ENCODE measurements at regions not wholly inside any gene's neighbourhood (a gene's known extent, or its start where the extent isn't known, plus 50 kb on each side); places are given as distances from the start of the nearest gene placed in this dataset.
A peak's percentile ranks its signal among the peaks of the same experiment; 100 is the strongest.

DNA sequence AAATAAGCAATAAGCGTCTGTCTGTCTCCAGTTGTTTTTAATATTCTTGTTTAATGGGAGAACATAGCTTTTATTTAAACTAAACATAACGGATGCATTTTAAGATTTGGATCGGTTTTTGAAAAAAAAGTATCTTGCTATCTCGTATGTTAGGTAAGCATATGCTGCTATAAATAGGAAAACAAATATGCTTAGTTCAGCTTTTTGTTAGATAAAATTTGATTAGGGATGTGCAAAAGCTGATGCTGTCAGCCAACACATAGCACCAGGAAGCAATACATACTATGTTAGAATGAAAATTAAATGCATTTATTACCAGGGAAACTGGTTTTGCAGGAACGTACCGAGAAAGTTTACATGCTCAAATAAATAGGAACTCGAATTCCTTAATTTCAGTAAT lies 843.1 kb upstream of the WWC1 start:
- no peak for DNase-seq

GRCh38 chr5:167451076-167451475 lies 840.4 kb upstream of the WWC1 start:
- DNase-seq: no peak

DNA sequence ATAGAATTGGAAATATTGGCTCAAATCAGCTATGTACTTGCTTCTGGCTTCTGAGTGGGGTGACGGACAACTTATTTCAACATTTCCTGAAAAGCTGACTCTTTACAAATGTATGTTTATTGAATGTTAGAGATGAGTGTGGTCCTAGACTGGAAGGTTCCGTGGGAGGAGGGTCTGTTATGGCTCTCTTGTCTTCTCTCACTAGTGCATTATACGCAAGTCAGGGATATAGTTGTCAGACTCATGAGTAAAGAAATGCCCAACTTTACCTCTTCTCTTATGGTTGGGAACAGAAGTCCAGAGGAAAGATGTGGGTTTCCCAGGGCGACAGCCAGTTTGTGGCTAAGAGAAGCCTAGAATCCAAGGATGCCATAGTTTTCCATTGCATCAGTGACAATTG lies 839.3 kb upstream of the WWC1 start:
- no peak for DNase-seq

DNA sequence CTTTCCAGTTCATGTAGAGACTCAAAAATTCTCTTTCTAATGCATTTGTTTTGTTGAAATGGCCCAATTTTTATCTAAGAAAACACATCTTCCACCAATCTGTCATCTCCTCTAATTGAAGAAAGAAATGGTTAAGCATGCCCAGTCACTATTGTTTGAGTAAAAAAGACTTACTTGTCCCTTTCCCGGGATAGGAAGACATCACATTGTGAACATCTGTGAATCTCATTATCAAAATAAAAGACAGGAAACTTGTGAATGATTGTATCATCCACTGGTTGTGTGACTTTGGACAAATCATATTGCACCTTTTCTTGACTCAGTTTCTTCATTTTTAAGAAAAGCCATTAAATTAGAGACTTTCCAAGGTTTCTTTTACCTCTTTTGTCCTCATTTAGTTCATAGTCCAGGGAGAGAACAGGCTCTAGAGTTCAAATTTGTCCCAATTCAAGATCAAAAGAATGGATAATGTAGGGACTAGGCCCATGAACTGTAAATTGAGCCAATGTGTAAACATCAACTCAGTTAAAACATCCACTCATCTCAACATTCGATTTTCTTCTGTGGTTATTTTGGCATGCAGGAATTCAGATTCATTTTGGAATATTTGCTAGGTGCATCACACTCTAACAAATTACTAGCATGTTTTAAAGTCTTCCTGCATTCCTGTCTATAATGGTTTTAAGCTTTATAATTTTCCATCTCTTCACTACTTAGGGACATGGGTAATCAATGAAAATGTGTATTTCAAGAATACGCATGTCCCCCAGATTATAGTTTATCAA lies 838.0 kb upstream of the WWC1 start:
- no peak for DNase-seq

- no peak for DNase-seq
Measured at GRCh38 chr5:167458412-167458811, 833.0 kb upstream of the WWC1 start.

DNA sequence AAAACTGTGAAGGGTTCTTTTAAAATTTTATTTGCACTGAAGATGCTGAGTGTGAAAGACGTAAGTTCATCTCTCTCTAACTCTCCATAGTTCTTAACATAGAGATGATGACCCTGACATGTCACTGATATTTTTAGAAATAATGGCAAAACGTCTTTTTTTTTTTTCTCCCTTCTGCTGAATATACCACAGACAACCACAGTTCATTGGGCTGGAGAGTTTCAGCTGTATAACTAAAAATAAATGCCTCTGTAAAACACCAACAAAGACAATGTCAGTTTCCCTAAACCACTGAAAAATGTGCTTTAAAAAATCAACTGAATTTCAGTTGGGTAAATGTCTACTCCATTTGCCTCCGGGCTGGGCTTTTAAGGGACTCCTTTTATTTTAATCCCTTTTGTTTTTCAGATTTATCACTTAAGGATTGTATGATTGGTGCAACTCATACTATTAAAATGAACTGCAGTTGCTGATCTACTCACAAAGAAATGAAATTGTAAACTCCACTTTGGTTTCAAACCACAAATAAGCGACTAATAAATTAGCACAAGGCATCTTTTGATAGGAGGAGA lies 830.9 kb upstream of the WWC1 start:
- no peak for DNase-seq

DNA sequence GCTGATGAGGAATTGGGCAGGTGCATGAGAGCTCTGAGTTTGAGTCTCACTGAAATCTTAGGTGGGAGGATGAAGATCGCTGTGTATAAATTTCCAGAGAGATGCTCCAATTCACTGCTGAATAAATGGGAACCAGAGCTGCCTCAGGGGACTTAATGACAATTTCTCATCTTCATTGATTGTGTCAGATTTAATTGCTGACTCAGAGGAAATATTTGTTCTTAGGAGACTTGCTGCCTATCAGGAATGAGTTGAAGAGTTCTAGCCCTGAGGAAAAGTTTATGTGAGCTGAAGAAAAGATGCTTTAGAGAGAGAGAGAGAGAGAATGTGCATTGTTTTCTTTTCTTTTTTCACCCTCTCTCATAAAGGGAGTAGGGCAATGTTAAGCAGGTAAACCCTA lies 827.5 kb upstream of the WWC1 start:
- no peak for DNase-seq

DNA sequence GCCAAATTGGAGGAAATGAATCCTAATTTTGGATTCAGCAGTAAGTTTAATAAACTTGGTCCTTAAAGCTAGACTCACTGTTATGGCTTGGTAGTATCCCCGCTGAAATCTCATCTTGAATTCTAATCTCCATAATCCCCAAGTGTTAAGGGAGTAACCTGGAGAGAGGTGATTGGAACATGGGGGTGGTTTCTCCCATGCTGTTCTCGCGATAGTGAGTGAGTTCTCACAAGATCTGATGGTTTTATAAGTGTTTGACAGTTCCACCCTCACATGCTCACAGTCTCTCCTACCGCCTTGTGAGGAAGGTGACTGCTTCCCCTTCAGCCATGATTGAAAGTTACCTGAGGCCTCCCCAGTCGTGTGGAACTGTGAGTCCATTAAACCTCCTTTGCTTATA lies 824.5 kb upstream of the WWC1 start:
- no peak for DNase-seq

DNA sequence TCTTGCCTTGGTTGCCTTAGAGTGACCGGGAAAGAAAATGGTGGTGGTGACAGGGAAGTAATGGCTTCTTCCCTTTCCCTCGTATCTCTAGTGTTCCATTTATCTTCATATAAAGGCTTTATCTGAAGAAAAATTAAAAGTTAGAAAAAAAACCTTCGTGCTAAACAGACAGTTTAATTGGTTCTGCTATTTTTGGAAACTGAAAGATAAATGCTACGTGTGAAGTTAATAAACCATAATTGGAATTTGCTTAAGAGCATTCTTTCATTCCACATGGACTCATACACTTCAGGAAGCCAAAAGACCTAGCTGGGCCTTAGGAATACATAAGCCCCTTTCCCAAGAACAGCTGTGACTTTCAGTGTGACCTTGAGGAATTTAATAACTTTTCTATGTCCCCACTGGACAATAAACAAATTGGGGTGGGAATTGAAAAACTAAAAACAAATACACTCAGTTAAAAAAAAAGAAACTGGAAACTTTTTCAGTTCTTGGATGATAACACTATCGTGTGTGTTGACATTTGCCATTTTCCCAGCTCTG lies 818.8 kb upstream of the WWC1 start:
- no peak for DNase-seq

- no peak for DNase-seq
Measured at GRCh38 chr5:167478188-167478587, 813.3 kb upstream of the WWC1 start.

DNA sequence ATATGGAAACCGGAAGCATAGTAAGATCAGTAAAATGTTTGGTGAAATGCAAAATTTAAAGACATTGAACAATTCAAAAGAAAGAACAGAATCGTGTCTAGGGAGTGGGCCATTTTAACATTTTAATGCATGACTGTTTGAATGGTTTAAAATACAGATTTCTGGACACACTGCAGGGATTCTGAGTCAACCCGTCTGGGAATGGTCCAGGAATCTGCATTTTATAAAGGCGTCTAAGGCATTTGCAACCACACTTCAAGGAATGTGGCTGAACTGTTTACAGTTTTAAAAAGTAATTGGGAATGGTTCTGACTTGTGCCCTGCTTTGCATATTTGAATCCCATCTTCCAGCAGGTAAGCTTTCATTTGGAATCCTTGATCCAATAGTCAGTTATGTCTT lies 811.7 kb upstream of the WWC1 start:
- no peak for DNase-seq

- no peak for DNase-seq
Measured at GRCh38 chr5:167481345-167481744, 810.1 kb upstream of the WWC1 start.

DNA sequence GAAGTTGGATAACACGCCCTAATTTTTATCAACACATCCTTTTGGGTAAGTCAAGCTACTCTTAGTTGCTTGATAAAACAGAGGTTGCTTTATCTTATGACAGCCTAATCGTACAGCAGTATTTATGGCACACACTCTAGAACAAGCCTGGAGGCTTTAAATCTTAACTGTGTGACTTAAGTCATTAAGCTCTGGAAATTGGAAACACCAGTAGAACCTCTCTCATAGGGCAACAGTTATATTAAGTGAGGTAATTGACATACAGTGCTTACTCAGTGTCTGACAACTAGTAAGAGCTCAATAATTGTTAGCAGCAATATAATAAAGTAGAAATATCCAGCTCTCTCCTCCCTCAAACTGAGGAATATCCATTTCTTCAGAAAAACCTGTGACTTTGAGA lies 808.9 kb upstream of the WWC1 start:
- DNase-seq: no peak

DNA sequence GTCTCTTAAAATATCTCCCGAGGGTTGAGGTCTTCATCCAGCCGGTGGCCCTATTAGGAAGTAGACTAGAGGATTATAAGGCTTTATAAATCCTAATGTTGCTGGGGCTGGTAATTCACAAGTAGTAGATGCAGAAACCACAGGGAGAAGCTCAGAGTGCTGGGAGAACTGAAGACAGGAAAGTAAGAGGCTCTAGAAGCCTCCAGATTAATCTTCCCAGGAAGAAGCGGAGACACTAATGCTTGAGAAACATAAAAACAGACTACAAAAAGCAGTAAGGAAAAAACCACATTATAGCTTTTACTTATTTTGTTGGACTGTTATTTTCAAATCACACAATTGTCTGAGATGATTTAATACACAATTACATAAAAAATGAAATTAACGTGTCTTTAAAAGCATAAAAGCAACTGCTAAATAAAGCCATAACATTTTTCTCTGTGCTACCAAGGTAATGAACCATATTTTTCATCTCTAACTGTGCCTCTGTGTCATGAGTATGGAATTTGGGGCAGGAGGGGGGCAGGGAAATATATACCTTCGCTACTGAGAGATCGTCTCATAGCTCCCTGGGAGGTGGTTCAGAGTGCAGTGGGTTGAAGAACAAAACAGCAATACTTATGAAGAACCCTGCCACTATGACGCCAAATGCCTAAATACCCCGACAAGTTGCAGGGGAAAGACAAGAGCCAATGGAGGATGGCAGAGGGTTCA lies 806.2 kb upstream of the WWC1 start:
- DNase-seq: no peak

DNA sequence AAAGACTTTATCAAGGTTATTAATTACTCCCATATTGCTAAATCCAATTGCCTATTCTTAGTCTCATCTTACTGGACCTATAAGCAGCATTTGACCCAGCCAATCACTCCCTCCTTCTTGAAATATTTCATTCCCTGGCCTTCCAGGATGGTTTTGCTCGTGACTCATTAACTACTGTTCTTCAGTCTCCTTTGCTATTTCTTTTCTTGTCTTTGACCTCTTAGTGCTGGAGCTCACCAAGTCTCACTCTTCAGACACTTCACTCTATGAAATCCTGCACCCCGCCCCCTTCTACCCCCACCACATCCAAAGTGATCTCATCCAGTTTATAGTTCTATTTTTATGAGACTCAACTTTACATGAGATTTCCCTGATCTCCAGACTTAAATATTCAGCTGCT lies 803.1 kb upstream of the WWC1 start:
- DNase-seq: no peak

- peak; percentile 33 for DNase-seq
Measured at GRCh38 chr5:167489202-167489601, 802.2 kb upstream of the WWC1 start.

DNA sequence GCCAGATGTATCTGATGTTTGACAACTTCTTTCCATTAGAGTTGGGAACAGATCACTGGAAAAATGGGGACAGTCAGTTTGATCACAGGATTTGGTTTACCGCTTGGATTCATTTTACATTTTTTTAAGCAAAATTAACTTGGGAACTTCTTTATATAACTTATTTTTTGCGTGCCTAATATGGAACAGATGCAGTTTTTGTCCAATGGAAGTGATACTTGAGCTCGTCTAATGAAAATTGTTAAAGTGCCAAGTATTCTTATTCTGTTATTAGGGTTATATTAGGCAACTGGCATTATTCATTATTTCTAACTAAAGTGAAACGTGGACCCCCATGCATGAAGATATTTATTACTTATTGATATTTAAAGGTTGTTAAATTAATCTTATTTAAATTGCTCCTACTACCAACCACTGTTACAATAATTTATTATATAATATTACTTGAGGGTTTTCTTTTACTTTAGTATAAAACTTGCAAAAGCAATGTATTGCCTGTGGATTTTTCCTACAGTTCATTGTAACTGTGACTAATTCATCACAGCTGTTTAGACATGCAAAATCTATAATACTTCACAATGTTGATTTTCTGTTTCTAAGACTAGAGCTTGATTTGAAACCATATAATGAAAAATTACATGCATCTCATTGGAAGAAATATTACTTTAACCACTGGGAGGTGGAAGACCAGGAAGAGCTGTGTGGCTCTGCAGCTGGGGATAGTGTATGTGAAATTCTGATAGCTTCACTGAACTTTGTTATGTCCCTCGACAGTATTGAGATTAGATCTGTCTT lies 787.3 kb upstream of the WWC1 start:
- DNase-seq: no peak

DNA sequence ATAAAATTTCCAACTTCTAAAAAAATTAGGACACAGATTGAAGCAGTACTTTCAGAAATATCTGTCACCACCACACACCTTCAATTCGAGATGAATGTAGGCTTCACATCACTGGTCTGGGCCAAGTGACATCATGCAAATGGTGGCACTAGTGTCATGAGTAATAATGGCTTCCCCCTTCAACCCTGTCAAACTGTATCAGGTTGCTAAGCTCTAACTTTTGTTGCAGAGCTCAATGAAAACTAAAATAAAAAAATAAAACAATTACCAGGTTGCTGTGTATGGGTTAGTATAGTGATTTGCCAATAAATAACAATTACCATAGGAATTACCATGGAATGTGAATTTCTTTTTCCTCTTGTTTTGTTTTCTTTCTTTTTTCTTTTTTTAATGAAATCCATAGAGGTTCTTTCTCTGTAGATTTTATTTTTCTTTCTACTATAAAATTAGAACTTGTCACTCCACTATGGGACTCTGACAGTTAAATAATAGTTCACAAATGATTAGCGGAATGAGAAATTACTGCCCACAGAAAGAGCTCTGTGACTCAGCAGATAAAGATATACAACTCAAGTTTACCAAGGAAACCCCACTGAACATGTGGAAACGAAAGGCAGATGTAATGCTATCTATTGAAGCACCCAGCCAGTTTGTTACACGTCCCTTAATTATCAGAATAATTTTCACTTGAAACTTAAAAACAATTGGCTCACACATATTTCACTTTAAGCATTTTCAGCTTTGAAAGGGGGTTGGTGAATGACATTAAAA lies 783.8 kb upstream of the WWC1 start:
- no peak for DNase-seq

GRCh38 chr5:167509076-167509475 lies 782.4 kb upstream of the WWC1 start:
- DNase-seq: no peak

DNA sequence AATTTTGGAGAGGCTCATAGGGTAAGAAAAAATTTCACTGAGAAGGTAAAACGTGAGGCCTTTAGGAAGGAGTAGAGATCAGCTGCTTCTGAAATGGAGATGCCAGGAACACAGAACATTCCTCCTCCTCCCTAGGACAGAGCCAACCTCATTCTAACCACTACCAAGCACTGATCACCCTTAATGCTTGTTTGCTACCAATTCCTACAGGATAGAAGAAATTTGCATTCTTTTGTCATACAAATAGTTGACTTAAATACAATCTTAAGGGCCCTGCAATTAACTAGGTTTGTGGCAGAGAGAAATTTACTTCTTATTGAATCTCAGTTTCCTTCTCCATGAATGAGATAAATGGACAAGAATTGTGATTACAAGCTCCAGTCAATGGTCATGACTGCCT lies 780.2 kb upstream of the WWC1 start:
- no peak for DNase-seq

- no peak for DNase-seq
Measured at GRCh38 chr5:167512111-167512510, 779.3 kb upstream of the WWC1 start.

DNA sequence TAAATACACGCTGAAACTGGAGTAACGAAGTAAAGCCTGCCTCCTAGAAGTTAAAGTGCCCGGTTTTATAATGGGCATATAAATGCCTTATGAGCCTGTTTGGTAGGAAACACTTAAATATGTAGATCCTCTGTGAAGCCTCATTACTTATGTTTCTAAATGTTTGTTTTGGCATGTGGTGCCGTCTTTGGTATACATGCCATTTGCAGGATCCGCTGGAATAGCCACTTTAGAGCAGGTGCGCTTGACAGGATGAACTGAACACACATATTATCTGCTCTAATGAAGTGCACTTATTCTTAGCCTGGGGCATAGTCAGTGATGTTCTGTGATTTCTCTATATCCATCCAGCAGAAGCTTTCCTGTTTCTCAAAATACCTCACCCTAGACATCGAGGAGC lies 778.1 kb upstream of the WWC1 start:
- DNase-seq: no peak

Measured in inflammatory macrophage treated with lipopolysaccharide for 4 hours (primary cell).